SK-N-MC (cell line): ENCODE measurements at regions not wholly inside any gene's neighbourhood (a gene's known extent, or its start where the extent isn't known, plus 50 kb on each side); places are given as distances from the start of the nearest gene placed in this dataset.

Experiments
- DNase-seq: peaks from one replicate; pipeline ENCODE4 v3.0.0-alpha.2; 2011; ENCODE audit warnings: low read depth, low spot score
- H3K27ac ChIP-seq: fragments of 200-600 bp; sonication (generic); 2 replicates; pipeline ENCODE4 v1.5.1; 2016; ENCODE audit warnings: mixed run types
- H3K36me3 ChIP-seq: fragments of 200-600 bp; sonication (generic); 2 replicates; pipeline ENCODE4 v1.6.1; 2017; ENCODE audit warnings: antibody characterized with exemption, low read length, mixed read lengths; ENCODE audit not compliant: insufficient read depth
- H3K4me3 ChIP-seq: fragments of 200-600 bp; sonication (generic); 2 replicates; pipeline ENCODE4 v1.5.1; 2016
- H3K9ac ChIP-seq: fragments of 200-600 bp; sonication (generic); 2 replicates; pipeline ENCODE4 v1.8.0; 2017; ENCODE audit warnings: mixed run types, mixed read lengths; ENCODE audit not compliant: insufficient read length
- H3K9me3 ChIP-seq: fragments of 200-600 bp; sonication (generic); 2 replicates; pipeline ENCODE4 v1.6.1; 2017; ENCODE audit warnings: low read depth, mild to moderate bottlenecking, antibody characterized with exemption, low read length, moderate library complexity, mixed read lengths
- EZH2 ChIP-seq: fragments of 200-600 bp; sonication (generic); IDR thresholded peaks from one replicate; pipeline ENCODE4 v1.6.1; 2017; ENCODE audit warnings: antibody characterized with exemption
- FOXP2 ChIP-seq: optimal IDR thresholded peaks from 2 replicates; pipeline ENCODE3; 2011; ENCODE audit warnings: mild to moderate bottlenecking, moderate library complexity; ENCODE audit not compliant: insufficient read depth; ENCODE audit errors: extremely low read length, control extremely low read depth
- POLR2AphosphoS5 ChIP-seq: IDR thresholded peaks from 2 replicates; pipeline ENCODE4 v1.6.1; 2012; ENCODE audit warnings: mild to moderate bottlenecking, low read depth, low read length, borderline replicate concordance

GRCh38 chr11:30172883-30173311 is 57.9 kb upstream of the FSHB start:
- no peak for DNase-seq
- Histone ChIP-seq H3K9ac (no peak overlapping the region), H3K36me3 (no peaks in the 10 kb centered on the region), H3K4me3 (no peak overlapping the region), H3K9me3 (no peaks in the 10 kb centered on the region), H3K27ac (no peak overlapping the region)
- TF ChIP-seq POLR2AphosphoS5 (no peak), FOXP2 (no peak), EZH2 (no peak)

DNA sequence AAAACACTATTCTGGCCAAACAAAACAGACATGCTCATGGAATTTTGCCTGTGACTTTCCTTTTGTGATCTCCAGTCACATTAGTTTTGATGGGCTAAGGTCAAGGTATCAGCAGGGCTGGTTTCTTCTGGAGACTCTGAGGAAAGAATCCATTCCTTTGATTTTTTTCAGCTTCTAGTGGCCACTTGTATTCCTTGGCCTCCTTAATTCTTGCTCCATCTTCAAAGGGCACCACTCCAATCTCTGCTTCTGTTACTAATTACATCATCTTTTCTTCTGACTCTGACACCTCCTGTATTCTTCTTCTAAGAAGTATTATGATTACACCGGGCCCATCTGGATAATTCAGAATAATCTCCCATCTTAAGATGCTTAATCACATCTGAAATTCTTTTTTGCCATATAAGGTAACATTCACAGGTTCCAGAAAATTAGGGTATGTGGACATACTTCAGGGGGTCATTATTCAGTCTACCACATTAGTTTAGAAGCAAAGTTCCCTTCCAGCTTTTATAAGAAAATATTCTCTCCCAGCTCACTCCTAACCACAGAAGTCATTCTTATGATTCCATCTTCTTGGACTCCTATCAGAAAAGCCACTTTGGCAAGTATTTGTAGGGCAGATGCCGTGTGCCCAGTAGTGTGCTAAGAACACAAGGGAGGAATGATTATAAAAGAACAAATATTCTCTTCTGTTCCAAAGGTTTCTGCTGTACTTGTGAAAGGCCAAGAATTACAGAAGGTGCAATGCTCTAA is 56.4 kb upstream of the FSHB start:
- no peak for TF ChIP-seq POLR2AphosphoS5
- TF ChIP-seq EZH2, result no peak
- TF ChIP-seq FOXP2, result no peak
- no peak overlapping the region for H3K4me3 ChIP-seq
- H3K9me3 ChIP-seq, result no peaks in the 10 kb centered on the region
- DNase-seq, result no peak
- H3K9ac ChIP-seq, result no peak overlapping the region
- no peak overlapping the region for H3K27ac ChIP-seq
- H3K36me3 ChIP-seq, result no peaks in the 10 kb centered on the region
